HEK293T (cell line): ENCODE measurements at regions not wholly inside any gene's neighbourhood (a gene's known extent, or its start where the extent isn't known, plus 50 kb on each side); places are given as distances from the start of the nearest gene placed in this dataset.

ENCODE experiments used
- CTCF ChIA-PET: fragments of 350-600 bp; formaldehyde crosslinking; extraction: SDS; loops from one replicate; lab custom pipeline; 2021; ENCODE audit warnings: antibody characterized with exemption, inconsistent platforms; lab: Yijun Ruan, JAX
- POLR2A ChIA-PET: fragments of 350-600 bp; formaldehyde crosslinking; extraction: SDS; loops from one replicate; lab custom pipeline; 2020; ENCODE audit warnings: antibody characterized with exemption, inconsistent platforms; lab: Yijun Ruan, JAX
- DNase-seq: peaks from one replicate; pipeline ENCODE4 v3.0.0; 2012; ENCODE audit warnings: mixed read lengths; ENCODE audit errors: extremely low spot score
- ARNT ChIP-seq: fragments of 450-650 bp; IDR thresholded peaks from 2 replicates; pipeline ENCODE4 v1.6.1; 2017; ENCODE audit warnings: mild to moderate bottlenecking
- BHLHE40 ChIP-seq: fragments of 450-650 bp; IDR thresholded peaks from 2 replicates; pipeline ENCODE4 v1.6.1; 2016; ENCODE audit warnings: mild to moderate bottlenecking, moderate library complexity, borderline replicate concordance
- CTBP1 ChIP-seq: fragments of 450-650 bp; IDR thresholded peaks from 2 replicates; pipeline ENCODE4 v1.6.1; 2016; ENCODE audit warnings: borderline replicate concordance
- ELF4 ChIP-seq: fragments of 450-650 bp; IDR thresholded peaks from 2 replicates; pipeline ENCODE4 v1.6.1; 2017; ENCODE audit warnings: antibody characterized with exemption
- FOXA1 ChIP-seq: fragments of 450-650 bp; IDR thresholded peaks from 2 replicates; pipeline ENCODE4 v1.6.1; 2016; ENCODE audit warnings: mild to moderate bottlenecking
- FOXK2 ChIP-seq: fragments of 450-650 bp; IDR thresholded peaks from 2 replicates; pipeline ENCODE4 v1.6.1; 2016; ENCODE audit warnings: mild to moderate bottlenecking
- FOXM1 ChIP-seq: fragments of 450-650 bp; IDR thresholded peaks from 2 replicates; pipeline ENCODE4 v1.6.1; 2017; ENCODE audit warnings: mild to moderate bottlenecking, borderline replicate concordance
- HDGF ChIP-seq: fragments of 450-650 bp; IDR thresholded peaks from 2 replicates; pipeline ENCODE4 v1.6.1; 2017; ENCODE audit warnings: antibody characterized with exemption, borderline replicate concordance
- L3MBTL2 ChIP-seq: fragments of 450-650 bp; conservative IDR thresholded peaks from 2 replicates; pipeline ENCODE4 v1.6.1; 2016; ENCODE audit warnings: mild to moderate bottlenecking
- LEF1 ChIP-seq: fragments of 450-650 bp; IDR thresholded peaks from 2 replicates; pipeline ENCODE4 v1.6.1; 2017; ENCODE audit warnings: mild to moderate bottlenecking, borderline replicate concordance
- NFRKB ChIP-seq: fragments of 450-650 bp; IDR thresholded peaks from 2 replicates; pipeline ENCODE4 v1.6.1; 2016; ENCODE audit warnings: mild to moderate bottlenecking, moderate library complexity
- PKNOX1 ChIP-seq: fragments of 450-650 bp; IDR thresholded peaks from 2 replicates; pipeline ENCODE4 v1.6.1; 2016
- SP1 ChIP-seq: fragments of 450-650 bp; IDR thresholded peaks from 2 replicates; pipeline ENCODE4 v1.6.1; 2017
- SUZ12 ChIP-seq: fragments of 450-650 bp; IDR thresholded peaks from 2 replicates; pipeline ENCODE4 v1.6.1; 2016; ENCODE audit warnings: mild to moderate bottlenecking
- TARDBP ChIP-seq: fragments of 450-650 bp; IDR thresholded peaks from 2 replicates; pipeline ENCODE4 v1.6.1; 2016
- ZNF384 ChIP-seq: fragments of 450-650 bp; IDR thresholded peaks from 2 replicates; pipeline ENCODE4 v1.6.1; 2016

- CTCF ChIA-PET = no interaction called here
- TF ChIP-seq ARNT = no peak
- no peak for TF ChIP-seq FOXA1
- TF ChIP-seq BHLHE40 = no peak
- TF ChIP-seq LEF1 = no peak
- no peak for TF ChIP-seq FOXM1
- TF ChIP-seq SP1 = no peak
- no peak for TF ChIP-seq ZNF384
- no peak for TF ChIP-seq L3MBTL2
- TF ChIP-seq SUZ12 = no peak
- TF ChIP-seq NFRKB = no peak
- TF ChIP-seq HDGF = no peak
- TF ChIP-seq CTBP1 = no peak
- TF ChIP-seq ELF4 = no peak
- no peak for TF ChIP-seq PKNOX1
- peak; percentile 17 for DNase-seq
- POLR2A ChIA-PET = no interaction called here
Observed at GRCh38 chr2:156784020-156784701, 348.0 kb downstream of the GPD2 start.

- no peak for DNase-seq
- CTCF ChIA-PET = interaction anchor here (0.6 kb wide), 2 partner anchors 51 to 175 kb away, joined by 3 to 8 read pairs; no protein-coding TSS in a partner anchor
- TF ChIP-seq FOXM1 (no peak), HDGF (no peak), PKNOX1 (no peak), NFRKB (no peak), BHLHE40 (no peak), FOXK2 (no peak), SUZ12 (no peak), L3MBTL2 (no peak)
- POLR2A ChIA-PET = no interaction called here
Observed at GRCh38 chr2:156787517-156787916, 351.3 kb downstream of the GPD2 start.

GRCh38 chr2:156790343-156791037 lies 354.3 kb downstream of the GPD2 start:
- POLR2A ChIA-PET = no interaction called here
- CTCF ChIA-PET = no interaction called here
- TF ChIP-seq ARNT (no peak), SUZ12 (no peak), FOXA1 (no peak), ELF4 (no peak), ZNF384 (no peak), SP1 (no peak), BHLHE40 (no peak), CTBP1 (no peak), L3MBTL2 (no peak)
- no peak for DNase-seq

- no peak for DNase-seq
- TF ChIP-seq L3MBTL2 (no peak), BHLHE40 (no peak), FOXK2 (no peak), SP1 (no peak), ARNT (no peak), HDGF (no peak), ELF4 (no peak), FOXA1 (no peak), SUZ12 (no peak), ZNF384 (no peak), TARDBP (no peak), CTBP1 (no peak), FOXM1 (no peak), NFRKB (no peak), PKNOX1 (no peak), LEF1 (no peak)
- POLR2A ChIA-PET = no interaction called here
- CTCF ChIA-PET = no interaction called here
Observed at GRCh38 chr2:156792242-156792840, 356.2 kb downstream of the GPD2 start.

GRCh38 chr2:156797832-156798231 lies 361.7 kb downstream of the GPD2 start:
- ChIA-PET POLR2A (no interaction called here), CTCF (no interaction called here)
- no peak for DNase-seq
- TF ChIP-seq PKNOX1 (no peak), ARNT (no peak), CTBP1 (no peak), NFRKB (no peak), HDGF (no peak), BHLHE40 (no peak), ZNF384 (no peak), SP1 (no peak)
